HG03342 (cell line): ENCODE measurements at regions not wholly inside any gene's neighbourhood (a gene's known extent, or its start where the extent isn't known, plus 50 kb on each side); places are given as distances from the start of the nearest gene placed in this dataset.

Experiments used
- ATAC-seq: cut with Tn5 transposase; IDR thresholded peaks from one replicate; pipeline ENCODE4 v1.9.1; 2021; ENCODE audit warnings: mild to moderate bottlenecking, moderate library complexity; ENCODE audit not compliant: unreplicated experiment

- no peak for ATAC-seq
These were observed 311.8 kb upstream of the ST6GAL2 start for GRCh38 chr2:107197594-107198294.

- ATAC-seq: no peak
These were observed 317.1 kb upstream of the ST6GAL2 start for GRCh38 chr2:107202962-107203591.

DNA sequence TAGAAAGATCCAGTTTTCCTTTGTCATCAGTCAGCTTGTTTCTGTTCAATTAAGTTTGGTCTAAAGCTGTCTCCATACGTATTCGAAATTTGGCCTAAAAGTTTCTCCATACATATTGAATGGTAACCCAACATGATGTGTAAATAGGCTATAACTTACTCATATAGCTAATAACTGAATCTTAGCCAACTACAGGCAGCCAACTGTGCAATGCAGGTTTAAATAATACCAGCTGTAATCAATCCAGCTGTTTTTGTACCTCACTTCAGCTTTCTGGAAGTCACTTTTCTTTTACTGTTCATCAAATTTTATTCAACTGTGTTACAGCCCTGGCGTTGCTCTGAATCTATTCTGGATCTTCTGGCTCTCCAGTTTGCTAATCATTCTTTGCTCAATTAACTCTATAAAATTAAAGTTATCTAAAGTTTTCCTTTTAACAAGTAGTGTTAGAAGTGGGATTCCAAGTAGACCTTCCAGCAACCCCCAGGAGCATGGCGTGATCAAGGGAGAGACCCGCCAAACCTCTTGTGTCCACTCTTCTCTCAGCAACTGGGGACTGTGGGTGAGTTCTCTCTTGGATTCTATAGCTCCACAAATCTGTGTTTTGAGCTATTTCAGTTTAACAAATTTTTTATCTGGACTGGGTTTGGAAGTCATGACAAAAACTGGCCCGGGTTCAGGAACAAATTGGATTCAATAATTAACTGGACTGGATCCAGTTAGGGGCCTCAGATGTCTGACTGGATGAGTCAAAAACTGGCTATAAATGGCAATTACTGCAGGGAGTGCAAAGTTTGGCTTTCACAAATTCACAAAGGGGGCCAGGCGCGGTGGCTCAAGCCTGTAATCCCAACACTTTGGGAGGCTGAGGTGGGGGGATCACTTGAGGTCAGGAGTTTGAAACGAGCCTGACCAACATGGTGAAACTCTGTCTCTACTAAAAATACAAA lies 329.7 kb upstream of the ST6GAL2 start:
- no peak for ATAC-seq

- ATAC-seq: no peak
These were observed 332.2 kb upstream of the ST6GAL2 start for GRCh38 chr2:107218208-107218607.

DNA sequence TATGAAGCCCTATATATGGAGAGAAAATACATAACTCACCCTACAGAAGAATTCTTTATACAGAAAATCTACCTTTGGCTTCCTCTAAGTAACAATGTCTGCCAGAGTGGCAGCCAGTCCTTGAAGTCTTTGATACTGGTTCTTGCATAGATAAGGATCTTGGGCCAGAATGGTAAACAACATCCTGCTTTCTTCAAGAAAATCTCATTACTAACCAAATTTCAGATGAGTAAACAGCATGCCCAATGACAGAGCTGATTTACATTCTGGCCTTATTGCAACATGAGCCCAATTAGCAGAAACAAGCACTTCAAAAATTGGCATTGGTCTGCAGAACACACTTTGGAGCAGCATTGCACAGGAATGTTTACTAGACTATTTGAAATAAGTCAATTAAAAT lies 336.5 kb upstream of the ST6GAL2 start:
- no peak for ATAC-seq

GRCh38 chr2:107235491-107236254 lies 349.7 kb upstream of the ST6GAL2 start:
- no peak for ATAC-seq

DNA sequence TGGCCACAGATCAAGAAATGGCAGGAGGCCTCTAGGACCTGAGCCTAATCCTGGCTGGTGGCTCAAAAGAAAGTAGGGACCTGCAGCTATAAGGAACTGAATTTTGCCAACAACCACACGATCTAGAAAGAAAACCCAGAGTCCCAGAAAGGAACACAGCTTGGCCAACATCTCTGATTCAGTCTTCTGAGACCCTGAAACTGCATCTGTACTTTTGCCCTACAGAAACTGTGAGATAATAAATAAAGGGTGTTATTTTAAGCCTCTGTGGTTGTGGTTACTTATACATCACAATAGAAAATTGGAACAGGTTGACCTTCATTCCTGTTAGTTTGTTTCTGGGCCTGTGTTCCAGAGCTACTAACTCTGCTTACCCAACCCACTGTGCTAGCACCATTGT lies 356.8 kb upstream of the ST6GAL2 start:
- ATAC-seq: no peak

DNA sequence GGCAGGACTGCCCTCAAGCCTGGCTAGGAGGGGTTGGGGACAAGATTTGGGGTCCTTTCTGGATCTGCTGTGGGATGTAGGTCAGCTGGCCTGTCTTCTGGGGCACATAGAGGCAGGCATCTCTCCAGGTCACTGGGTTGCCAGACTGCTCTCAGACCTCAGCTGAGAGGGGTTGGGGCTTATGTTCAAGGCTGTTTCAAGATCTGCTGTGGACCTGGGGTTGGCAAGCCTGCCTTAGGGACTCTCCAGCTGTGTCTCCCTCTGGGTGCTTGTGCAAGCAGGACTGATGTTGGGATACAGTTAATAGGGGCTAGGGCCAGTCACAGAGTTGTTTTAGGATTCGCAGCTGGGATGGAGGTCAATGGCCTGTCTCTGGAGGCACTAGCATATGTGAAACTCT lies 363.0 kb upstream of the ST6GAL2 start:
- no peak for ATAC-seq

DNA sequence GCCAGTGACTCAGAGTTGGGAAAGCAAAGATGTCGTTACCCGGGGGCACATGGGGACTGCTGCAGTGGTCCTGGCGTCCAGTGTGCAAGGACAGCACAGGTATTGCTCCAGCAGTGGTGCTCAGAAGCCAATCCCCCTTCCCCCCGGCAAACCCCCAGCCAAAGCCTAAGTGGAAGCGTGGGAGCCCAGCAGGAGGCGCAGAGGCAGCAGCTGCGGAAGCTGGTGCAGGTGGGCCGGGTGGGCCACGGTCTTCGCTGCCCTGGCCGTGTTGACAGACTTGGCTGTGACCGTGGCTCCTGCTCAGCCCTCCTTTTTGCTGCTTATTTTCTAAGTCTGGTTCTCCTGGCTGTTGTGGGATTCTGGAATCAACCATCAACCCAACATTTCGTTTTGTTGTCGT lies 369.8 kb upstream of the ST6GAL2 start:
- no peak for ATAC-seq

DNA sequence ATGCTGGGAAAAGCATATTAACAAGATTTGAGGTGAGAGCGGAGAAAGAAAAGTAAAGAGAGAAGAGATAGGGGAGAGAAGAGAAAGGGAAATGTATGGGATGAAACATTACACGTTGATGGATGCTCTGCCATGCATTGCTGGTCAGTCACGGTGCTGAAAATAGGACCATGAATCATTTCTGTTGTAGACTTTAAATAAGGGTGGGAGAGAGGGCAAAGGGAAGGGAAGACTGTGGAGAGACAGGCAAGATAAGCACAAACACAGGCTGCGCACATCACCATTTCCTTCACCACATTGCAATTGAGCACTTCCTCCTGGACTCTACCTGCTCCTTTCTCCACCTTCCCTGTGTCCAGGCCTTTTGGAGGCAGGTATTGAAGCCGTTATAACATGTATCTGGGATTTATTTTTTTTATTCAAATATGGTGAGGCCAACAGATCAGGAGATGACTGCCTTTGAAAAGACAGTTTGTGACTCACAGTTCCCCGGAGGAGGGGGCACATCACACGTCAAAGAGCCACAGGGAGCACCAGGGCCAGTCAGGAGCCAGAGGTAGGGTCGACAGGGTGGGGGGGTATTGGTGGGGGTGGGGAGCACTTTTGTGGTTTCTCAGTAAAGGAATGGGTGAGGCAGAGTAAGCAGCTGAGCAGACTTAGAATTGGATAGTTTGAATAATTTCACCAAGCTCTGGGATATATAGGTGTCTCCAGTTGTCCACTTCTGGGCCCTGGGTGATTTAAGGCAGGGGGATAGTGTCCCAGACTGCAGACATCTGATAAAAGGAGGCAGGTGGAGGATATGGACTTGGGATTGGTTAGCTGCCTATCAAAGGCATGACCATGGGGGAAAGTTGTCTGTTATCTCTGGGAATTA lies 372.8 kb upstream of the ST6GAL2 start:
- ATAC-seq: no peak

DNA sequence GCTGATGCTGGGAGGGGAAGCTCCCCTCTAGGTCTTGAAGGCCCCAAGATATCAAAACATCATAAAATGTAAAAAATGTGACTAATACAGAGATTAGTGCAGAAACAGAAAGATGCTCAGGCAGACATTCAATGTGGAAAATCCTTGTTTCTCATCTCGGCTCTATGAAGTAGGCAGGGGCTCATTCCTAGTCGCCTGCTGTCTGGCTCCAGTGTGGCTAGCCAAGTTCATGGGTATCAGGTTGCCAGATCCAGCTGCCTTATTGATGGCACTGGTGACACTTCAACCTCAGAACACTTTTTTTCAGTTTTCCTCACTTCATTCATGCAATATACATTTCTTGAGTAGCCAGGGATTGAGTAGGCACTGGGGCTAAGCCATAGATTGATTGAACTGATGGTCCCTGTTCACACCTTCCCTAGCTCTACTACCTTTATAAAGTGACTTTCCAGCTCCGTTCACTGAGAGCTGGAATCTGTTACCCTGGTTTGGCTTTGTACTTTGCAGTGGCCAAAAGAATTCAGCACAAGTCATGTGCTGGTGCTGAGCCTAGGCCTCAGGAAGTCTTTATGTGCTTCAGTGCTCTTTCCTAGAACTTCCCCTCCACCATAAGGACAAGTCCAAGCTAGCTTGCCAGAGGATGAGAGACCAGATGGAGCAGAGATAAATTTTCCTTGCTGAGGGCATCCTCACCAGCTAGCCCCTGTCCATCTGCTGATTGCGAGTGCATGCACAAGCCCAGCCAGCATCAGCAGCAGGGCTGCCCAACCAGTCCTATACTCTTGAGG lies 373.6 kb upstream of the ST6GAL2 start:
- no peak for ATAC-seq

GRCh38 chr2:107263628-107264027 lies 377.7 kb upstream of the ST6GAL2 start:
- ATAC-seq: no peak

DNA sequence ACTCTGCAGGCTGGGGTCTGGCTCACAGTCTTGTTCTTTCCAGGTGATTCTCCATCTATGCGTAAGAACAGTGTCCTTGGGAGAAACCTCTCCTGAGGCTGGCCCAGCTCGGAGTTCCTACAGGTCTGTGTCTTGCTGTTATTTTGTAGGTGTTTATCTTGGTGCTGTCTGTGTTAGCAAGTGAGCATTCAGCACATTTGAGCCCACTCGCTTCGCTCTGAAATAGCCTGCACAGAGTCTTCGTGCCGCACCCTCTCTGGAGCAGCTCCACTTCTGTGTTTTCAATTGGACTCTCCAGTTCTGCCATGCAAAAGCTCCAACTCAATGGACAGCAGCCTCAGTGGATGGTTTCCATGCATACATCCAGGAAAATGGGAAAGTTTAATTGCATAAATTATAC lies 378.2 kb upstream of the ST6GAL2 start:
- ATAC-seq: no peak

GRCh38 chr2:107266555-107266954 lies 380.6 kb upstream of the ST6GAL2 start:
- no peak for ATAC-seq

DNA sequence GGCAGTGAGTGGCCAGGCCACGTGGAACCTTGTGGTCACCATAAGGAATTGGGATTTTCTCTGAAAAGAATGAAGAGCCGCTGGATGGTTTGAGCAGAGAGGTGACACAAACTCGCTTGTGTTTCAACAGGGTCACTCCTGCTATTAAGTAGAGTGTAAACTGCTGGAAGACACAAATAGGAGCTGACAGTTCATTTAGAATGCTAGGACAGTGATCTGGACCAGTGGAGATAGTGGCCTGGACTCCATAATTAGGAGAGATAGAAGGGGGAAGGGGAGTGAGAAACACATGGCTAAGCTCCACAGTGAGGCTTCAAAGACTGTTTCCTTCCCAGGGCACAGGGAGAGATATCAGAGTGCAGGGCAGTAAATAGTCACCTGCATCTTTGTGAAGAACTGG lies 381.1 kb upstream of the ST6GAL2 start:
- ATAC-seq: no peak

GRCh38 chr2:107276034-107276433 lies 390.1 kb upstream of the ST6GAL2 start:
- ATAC-seq: no peak

DNA sequence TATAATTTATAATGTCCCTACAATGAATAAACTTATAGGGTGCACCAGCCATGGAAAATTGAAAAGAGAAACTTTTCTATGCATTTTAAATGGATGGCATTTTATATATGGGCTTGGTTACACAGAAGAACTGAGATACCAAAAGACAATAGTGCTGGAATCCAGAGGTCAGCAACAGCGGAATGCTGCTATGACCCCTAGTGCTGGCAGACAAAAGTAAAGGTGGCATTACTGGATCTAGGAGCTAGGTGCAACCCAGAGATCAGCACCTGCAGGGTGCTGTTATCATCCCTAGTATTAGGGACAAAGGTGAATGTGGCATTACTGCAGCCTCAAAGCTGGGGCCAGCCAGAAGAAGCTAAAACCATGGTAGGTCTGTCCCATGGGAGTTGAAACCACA lies 392.7 kb upstream of the ST6GAL2 start:
- no peak for ATAC-seq

GRCh38 chr2:107281637-107282036 lies 395.7 kb upstream of the ST6GAL2 start:
- ATAC-seq: no peak

- no peak for ATAC-seq
These were observed 396.2 kb upstream of the ST6GAL2 start for GRCh38 chr2:107282135-107282534.
